ENCODE measurements at regions not wholly inside any gene's neighbourhood (a gene's known extent, or its start where the extent isn't known, plus 50 kb on each side); places are given as distances from the start of the nearest gene placed in this dataset.

GRCh38 chr16:35452471-35452870, 1993.1 kb downstream of the TP53TG3F start:
- peaks cover 2% of the 10 kb centered on the region for H3K36me3 Mint-ChIP-seq

GRCh38 chr16:35463358-35463757, 2003.9 kb downstream of the TP53TG3F start:
- CTCF ChIA-PET, result no interaction called here
- no peak for DNase-seq

More at GRCh38 chr16:35452471-35452870, 1993.1 kb downstream of the TP53TG3F start:
- no peaks in the 10 kb centered on the region for H3K27me3 Mint-ChIP-seq
- H3K27ac Mint-ChIP-seq, result no peak overlapping the region
- peaks cover 55% of the 10 kb centered on the region for H3K9me3 Mint-ChIP-seq
- POLR2A ChIA-PET, result no interaction called here
- CTCF ChIA-PET, result no interaction called here
- intact Hi-C loops (cut with micrococcal nuclease), result no loop called here
- DNase-seq, result no peak
- H3K4me1 Mint-ChIP-seq (ENCODE audit: low read depth), result no peaks in the 10 kb centered on the region
- no peak overlapping the region for H3K4me3 Mint-ChIP-seq

GRCh38 chr16:35480361-35480760, 2020.9 kb downstream of the TP53TG3F start:
- Mint-ChIP-seq H3K4me1 (ENCODE audit: low read depth) (no peaks in the 10 kb centered on the region), H3K4me3 (no peak overlapping the region), H3K9me3 (peaks cover 26% of the 10 kb centered on the region), H3K36me3 (no peaks in the 10 kb centered on the region), H3K27ac (no peak overlapping the region), H3K27me3 (no peaks in the 10 kb centered on the region)
- ChIA-PET CTCF (no interaction called here), POLR2A (no interaction called here)
- intact Hi-C loops (cut with micrococcal nuclease), result no loop called here
- no peak for DNase-seq

More at GRCh38 chr16:35463358-35463757, 2003.9 kb downstream of the TP53TG3F start:
- H3K9me3 Mint-ChIP-seq, result peaks cover 40% of the 10 kb centered on the region
- no peaks in the 10 kb centered on the region for H3K27me3 Mint-ChIP-seq
- no peak overlapping the region for H3K27ac Mint-ChIP-seq
- H3K4me1 Mint-ChIP-seq (ENCODE audit: low read depth), result no peaks in the 10 kb centered on the region
- no peaks in the 10 kb centered on the region for H3K36me3 Mint-ChIP-seq
- POLR2A ChIA-PET, result interaction anchor here (0.6 kb wide), 1 partner anchor 8 kb away, joined by 3 read pairs; no protein-coding TSS in a partner anchor
- intact Hi-C loops (cut with micrococcal nuclease), result no loop called here
- H3K4me3 Mint-ChIP-seq, result no peak overlapping the region

- ChIA-PET CTCF (no interaction called here), POLR2A (no interaction called here)
- intact Hi-C loops (cut with micrococcal nuclease), result no loop called here
- Mint-ChIP-seq H3K4me1 (ENCODE audit: low read depth) (no peaks in the 10 kb centered on the region), H3K27ac (no peak overlapping the region), H3K9me3 (peaks cover 22% of the 10 kb centered on the region), H3K27me3 (no peaks in the 10 kb centered on the region), H3K36me3 (no peaks in the 10 kb centered on the region), H3K4me3 (no peak overlapping the region)
- no peak for DNase-seq
These were observed 2021.6 kb downstream of the TP53TG3F start for GRCh38 chr16:35480988-35481387.

GRCh38 chr16:35485915-35486314, 2026.5 kb downstream of the TP53TG3F start:
- intact Hi-C loops (cut with micrococcal nuclease), result no loop called here
- Mint-ChIP-seq H3K27me3 (no peaks in the 10 kb centered on the region), H3K36me3 (no peaks in the 10 kb centered on the region), H3K9me3 (peaks cover 36% of the 10 kb centered on the region), H3K27ac (no peak overlapping the region), H3K4me3 (no peak overlapping the region), H3K4me1 (ENCODE audit: low read depth) (no peaks in the 10 kb centered on the region)
- POLR2A ChIA-PET, result no interaction called here
- CTCF ChIA-PET, result no interaction called here
- no peak for DNase-seq

GRCh38 chr16:35492225-35492624, 2032.8 kb downstream of the TP53TG3F start:
- Mint-ChIP-seq H3K4me3 (no peak overlapping the region), H3K4me1 (ENCODE audit: low read depth) (no peaks in the 10 kb centered on the region), H3K36me3 (no peaks in the 10 kb centered on the region), H3K27me3 (no peaks in the 10 kb centered on the region), H3K9me3 (peaks cover 47% of the 10 kb centered on the region), H3K27ac (no peak overlapping the region)
- intact Hi-C loops (cut with micrococcal nuclease), result no loop called here
- CTCF ChIA-PET, result no interaction called here
- POLR2A ChIA-PET, result no interaction called here
- no peak for DNase-seq

- H3K9me3 Mint-ChIP-seq, result peaks cover 43% of the 10 kb centered on the region
These were observed 2038.0 kb downstream of the TP53TG3F start for GRCh38 chr16:35497399-35497798.

GRCh38 chr16:35506018-35506897, 2046.8 kb downstream of the TP53TG3F start:
- intact Hi-C loops (cut with micrococcal nuclease), result no loop called here
- ChIA-PET POLR2A (no interaction called here), CTCF (no interaction called here)
- no peak overlapping the region for H3K27ac Mint-ChIP-seq
- no peak overlapping the region for H3K4me3 Mint-ChIP-seq
- DNase-seq, result no peak
- H3K4me1 Mint-ChIP-seq (ENCODE audit: low read depth), result no peaks in the 10 kb centered on the region
- no peaks in the 10 kb centered on the region for H3K36me3 Mint-ChIP-seq
- H3K9me3 Mint-ChIP-seq, result peaks cover 35% of the 10 kb centered on the region
- no peaks in the 10 kb centered on the region for H3K27me3 Mint-ChIP-seq

More at GRCh38 chr16:35497399-35497798, 2038.0 kb downstream of the TP53TG3F start:
- Mint-ChIP-seq H3K27ac (no peak overlapping the region), H3K4me1 (ENCODE audit: low read depth) (no peaks in the 10 kb centered on the region), H3K36me3 (no peaks in the 10 kb centered on the region), H3K4me3 (no peak overlapping the region), H3K27me3 (no peaks in the 10 kb centered on the region)
- ChIA-PET CTCF (no interaction called here), POLR2A (no interaction called here)
- intact Hi-C loops (cut with micrococcal nuclease), result no loop called here
- no peak for DNase-seq

- Mint-ChIP-seq H3K27me3 (no peaks in the 10 kb centered on the region), H3K9me3 (peaks cover 32% of the 10 kb centered on the region), H3K36me3 (no peaks in the 10 kb centered on the region), H3K27ac (no peak overlapping the region), H3K4me1 (ENCODE audit: low read depth) (no peaks in the 10 kb centered on the region), H3K4me3 (no peak overlapping the region)
- POLR2A ChIA-PET, result no interaction called here
- CTCF ChIA-PET, result no interaction called here
- DNase-seq, result no peak
- intact Hi-C loops (cut with micrococcal nuclease), result no loop called here
These were observed 2047.4 kb downstream of the TP53TG3F start for GRCh38 chr16:35506898-35507194.

GRCh38 chr16:35510701-35511100, 2051.3 kb downstream of the TP53TG3F start:
- no peaks in the 10 kb centered on the region for H3K4me1 Mint-ChIP-seq (ENCODE audit: low read depth)
- no peak for DNase-seq
- ChIA-PET CTCF (no interaction called here), POLR2A (no interaction called here)
- no peaks in the 10 kb centered on the region for H3K36me3 Mint-ChIP-seq
- H3K9me3 Mint-ChIP-seq, result peaks cover 24% of the 10 kb centered on the region
- intact Hi-C loops (cut with micrococcal nuclease), result no loop called here
- H3K4me3 Mint-ChIP-seq, result no peak overlapping the region
- no peaks in the 10 kb centered on the region for H3K27me3 Mint-ChIP-seq
- no peak overlapping the region for H3K27ac Mint-ChIP-seq

- no peaks in the 10 kb centered on the region for H3K36me3 Mint-ChIP-seq
- CTCF ChIA-PET, result no interaction called here
- POLR2A ChIA-PET, result no interaction called here
- no peak overlapping the region for H3K27ac Mint-ChIP-seq
- no peak overlapping the region for H3K4me3 Mint-ChIP-seq
- DNase-seq, result no peak
- H3K4me1 Mint-ChIP-seq (ENCODE audit: low read depth), result no peaks in the 10 kb centered on the region
- H3K27me3 Mint-ChIP-seq, result no peaks in the 10 kb centered on the region
- intact Hi-C loops (cut with micrococcal nuclease), result no loop called here
- H3K9me3 Mint-ChIP-seq, result peaks cover 25% of the 10 kb centered on the region
These were observed 2057.1 kb downstream of the TP53TG3F start for GRCh38 chr16:35516551-35516950.

- H3K27me3 Mint-ChIP-seq, result no peaks in the 10 kb centered on the region
- no peak overlapping the region for H3K27ac Mint-ChIP-seq
- CTCF ChIA-PET, result no interaction called here
- peaks cover 29% of the 10 kb centered on the region for H3K9me3 Mint-ChIP-seq
- POLR2A ChIA-PET, result no interaction called here
- H3K4me1 Mint-ChIP-seq (ENCODE audit: low read depth), result no peaks in the 10 kb centered on the region
- DNase-seq, result no peak
- no peaks in the 10 kb centered on the region for H3K36me3 Mint-ChIP-seq
- H3K4me3 Mint-ChIP-seq, result no peak overlapping the region
- intact Hi-C loops (cut with micrococcal nuclease), result no loop called here
These were observed 2057.6 kb downstream of the TP53TG3F start for GRCh38 chr16:35516971-35517370.

GRCh38 chr16:35523991-35524390, 2064.6 kb downstream of the TP53TG3F start:
- no peaks in the 10 kb centered on the region for H3K36me3 Mint-ChIP-seq
- POLR2A ChIA-PET, result no interaction called here
- no peak for DNase-seq
- no peak overlapping the region for H3K27ac Mint-ChIP-seq
- peaks cover 25% of the 10 kb centered on the region for H3K9me3 Mint-ChIP-seq
- no peaks in the 10 kb centered on the region for H3K4me1 Mint-ChIP-seq (ENCODE audit: low read depth)
- CTCF ChIA-PET, result no interaction called here
- H3K4me3 Mint-ChIP-seq, result no peak overlapping the region
- intact Hi-C loops (cut with micrococcal nuclease), result no loop called here
- no peaks in the 10 kb centered on the region for H3K27me3 Mint-ChIP-seq

Measured in activated CD4-positive, alpha-beta memory T cell treated with anti-CD3 and anti-CD28 coated beads for 36 hours (primary cell).